ENCODE measurements at regions not wholly inside any gene's neighbourhood (a gene's known extent, or its start where the extent isn't known, plus 50 kb on each side); places are given as distances from the start of the nearest gene placed in this dataset.

DNA sequence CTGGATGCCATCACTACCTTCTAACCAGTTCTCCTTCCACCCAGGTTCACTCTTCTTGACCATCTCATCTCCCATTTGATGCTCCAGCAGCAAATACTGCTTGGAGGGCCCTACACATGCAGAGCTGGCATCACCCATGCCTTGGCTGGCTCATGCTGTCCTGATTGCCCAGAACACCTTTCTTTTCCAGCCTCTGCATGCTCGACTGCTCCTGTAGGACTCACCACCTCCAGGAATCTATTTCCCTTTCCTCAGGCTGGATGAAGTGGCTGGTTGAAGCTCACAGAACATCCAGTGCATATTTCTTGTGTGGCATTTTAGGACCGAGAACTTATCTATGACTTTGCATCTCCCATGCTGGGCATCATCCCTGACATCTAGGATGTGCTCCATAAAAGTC lies 148.3 kb downstream of the CPEB2 start:
- no peak overlapping the region for H3K27ac Mint-ChIP-seq

DNA sequence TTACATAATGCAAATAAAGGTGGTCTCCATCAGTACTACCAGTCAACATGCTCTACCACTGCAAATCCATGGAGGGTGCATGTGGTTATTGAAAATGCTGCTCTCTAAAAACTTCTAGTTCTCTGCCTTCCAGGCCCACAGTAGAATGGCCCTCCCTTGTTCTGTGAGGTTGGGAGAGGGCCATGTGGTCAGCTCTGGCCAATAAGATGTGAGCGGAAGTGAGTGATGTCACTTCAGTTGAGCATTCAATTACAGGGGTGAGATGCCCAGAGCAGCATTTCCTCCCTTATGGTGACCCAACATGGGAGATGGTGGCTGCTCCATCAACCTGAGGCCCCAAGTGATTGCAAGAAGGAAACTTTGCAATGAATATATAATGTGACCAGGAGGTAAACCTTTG lies 148.8 kb downstream of the CPEB2 start:
- peaks cover 2% of the 10 kb centered on the region for H3K4me1 Mint-ChIP-seq
- no peak for DNase-seq (ENCODE audit: low spot score in 2 of 2)
- peaks cover 3% of the 10 kb centered on the region for H3K27me3 Mint-ChIP-seq
- no peaks in the 10 kb centered on the region for H3K36me3 Mint-ChIP-seq
- no peak for ATAC-seq (ENCODE audit: low read depth)
- H3K9me3 Mint-ChIP-seq = no peaks in the 10 kb centered on the region
- H3K27ac Mint-ChIP-seq = no peak overlapping the region
- H3K4me3 Mint-ChIP-seq = no peak overlapping the region

More for the DNA sequence above, 148.3 kb downstream of the CPEB2 start:
- Mint-ChIP-seq H3K9me3 (no peaks in the 10 kb centered on the region), H3K4me1 (peaks cover 2% of the 10 kb centered on the region), H3K36me3 (no peaks in the 10 kb centered on the region), H3K4me3 (no peak overlapping the region), H3K27me3 (peaks cover 3% of the 10 kb centered on the region)
- DNase-seq (ENCODE audit: low spot score in 2 of 2) (no peak), ATAC-seq (ENCODE audit: low read depth) (no peak)

DNA sequence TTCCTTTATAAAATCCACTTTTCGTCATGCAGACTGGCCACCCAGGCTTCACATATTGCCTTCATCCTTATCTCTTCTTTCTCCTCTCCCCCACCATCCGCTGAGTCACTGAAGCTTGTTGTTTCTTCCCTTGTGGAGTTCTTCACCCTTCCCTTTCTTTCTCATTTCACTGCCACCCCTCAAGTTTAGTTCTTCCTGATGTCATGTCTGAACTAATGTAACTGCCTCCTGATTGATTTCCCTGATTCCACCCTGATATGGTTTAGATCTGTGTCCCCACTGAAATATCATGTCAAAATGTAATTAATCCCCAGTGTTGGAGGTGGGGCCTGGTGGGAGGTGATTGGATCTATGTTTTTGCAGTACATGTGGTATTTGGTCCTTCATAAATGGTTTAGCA lies 151.4 kb downstream of the CPEB2 start:
- DNase-seq (ENCODE audit: low spot score in 2 of 2) (no peak), ATAC-seq (ENCODE audit: low read depth) (no peak)
- H3K27ac Mint-ChIP-seq = no peak overlapping the region
- peaks cover 4% of the 10 kb centered on the region for H3K9me3 Mint-ChIP-seq
- H3K4me3 Mint-ChIP-seq = no peak overlapping the region
- no peaks in the 10 kb centered on the region for H3K36me3 Mint-ChIP-seq
- peaks cover 2% of the 10 kb centered on the region for H3K4me1 Mint-ChIP-seq
- no peaks in the 10 kb centered on the region for H3K27me3 Mint-ChIP-seq

DNA sequence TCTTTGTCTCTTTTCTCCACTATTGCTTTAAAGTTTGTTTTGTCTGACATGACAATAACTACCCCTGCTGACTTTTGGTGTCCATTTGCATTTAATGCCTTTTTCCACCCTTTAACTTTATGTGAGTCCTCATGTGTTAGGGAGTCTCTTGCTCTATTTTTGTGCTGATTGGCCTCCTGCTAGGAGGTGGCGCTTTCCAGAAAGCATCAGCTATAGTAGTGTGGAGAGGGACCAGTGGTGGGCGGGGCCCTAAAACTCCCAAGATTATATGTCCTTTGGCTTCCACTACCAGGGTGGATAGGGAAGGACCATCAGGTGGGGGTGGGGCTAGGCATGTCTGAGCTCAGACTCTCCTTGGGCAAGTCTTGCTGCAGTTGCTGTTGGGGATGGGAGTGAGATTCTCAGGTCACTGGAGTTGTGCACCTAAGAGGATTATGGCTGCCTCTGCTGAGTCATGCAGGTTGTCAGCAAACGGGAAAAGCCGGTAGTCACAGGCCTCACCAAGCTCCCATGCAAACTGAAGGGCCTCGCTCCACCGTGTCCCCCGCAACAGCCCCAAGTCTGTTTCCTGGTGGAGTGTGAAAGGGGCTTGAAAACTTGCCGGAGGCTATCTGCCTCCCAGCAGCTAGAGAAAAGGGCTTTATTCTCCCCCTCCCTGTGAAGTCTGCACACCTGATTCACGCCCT lies 156.3 kb downstream of the CPEB2 start:
- Mint-ChIP-seq H3K9me3 (peaks cover 4% of the 10 kb centered on the region), H3K27ac (no peak overlapping the region), H3K27me3 (peaks cover 4% of the 10 kb centered on the region), H3K36me3 (no peaks in the 10 kb centered on the region), H3K4me3 (no peak overlapping the region), H3K4me1 (peaks cover 2% of the 10 kb centered on the region)
- DNase-seq (ENCODE audit: low spot score in 2 of 2) (no peak), ATAC-seq (ENCODE audit: low read depth) (no peak)

DNA sequence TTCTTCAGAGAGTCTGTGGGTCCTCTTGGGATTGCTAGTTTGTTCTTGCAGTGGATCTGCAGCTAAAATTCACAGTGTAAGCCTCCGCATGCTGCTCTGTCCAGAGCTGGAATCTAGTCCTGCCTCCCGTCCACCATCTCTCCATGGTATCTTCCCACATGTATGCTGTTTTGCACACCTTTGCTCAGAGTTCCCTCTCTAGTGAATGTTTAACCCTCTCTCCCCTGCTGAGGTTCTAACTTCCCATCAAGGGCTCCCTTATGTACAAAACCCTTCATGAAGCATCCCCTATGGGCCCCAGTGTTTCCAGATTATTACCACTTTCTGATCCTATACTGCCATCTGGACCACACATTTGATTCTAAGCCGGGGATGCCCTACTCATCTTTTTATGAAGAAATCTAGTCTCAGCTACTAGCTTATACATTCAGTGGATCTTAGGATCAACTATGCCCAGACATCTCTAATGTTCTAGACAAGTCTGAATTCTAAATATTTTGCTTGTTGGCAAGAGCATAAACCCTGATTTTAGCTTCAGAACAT lies 157.3 kb downstream of the CPEB2 start:
- no peak for DNase-seq (ENCODE audit: low spot score in 2 of 2)
- H3K36me3 Mint-ChIP-seq = no peaks in the 10 kb centered on the region
- peaks cover 2% of the 10 kb centered on the region for H3K4me1 Mint-ChIP-seq
- ATAC-seq (ENCODE audit: low read depth) = no peak
- no peak overlapping the region for H3K4me3 Mint-ChIP-seq
- peaks cover 4% of the 10 kb centered on the region for H3K27me3 Mint-ChIP-seq
- no peak overlapping the region for H3K27ac Mint-ChIP-seq
- H3K9me3 Mint-ChIP-seq = peaks cover 4% of the 10 kb centered on the region

DNA sequence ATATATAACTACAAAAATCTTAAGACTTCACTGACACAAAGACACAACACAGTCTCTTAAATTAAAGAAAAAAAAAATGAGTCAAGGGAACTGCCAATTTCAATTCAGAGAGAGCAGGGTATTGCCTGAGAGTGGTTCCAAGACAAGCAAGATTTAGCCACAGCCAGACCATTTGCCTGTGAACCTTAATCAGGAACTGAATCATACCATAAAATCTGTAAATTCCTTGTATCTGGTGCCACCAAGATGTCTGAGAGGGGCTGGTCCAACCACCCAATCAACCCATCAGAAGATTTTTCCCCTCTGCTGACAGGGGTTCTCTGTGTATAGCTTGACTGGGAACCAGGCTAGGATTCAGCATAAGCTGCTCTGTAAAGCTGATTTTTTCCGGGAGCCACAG lies 159.2 kb downstream of the CPEB2 start:
- Mint-ChIP-seq H3K9me3 (peaks cover 4% of the 10 kb centered on the region), H3K27ac (no peak overlapping the region), H3K36me3 (no peaks in the 10 kb centered on the region), H3K4me3 (no peak overlapping the region), H3K4me1 (peaks cover 2% of the 10 kb centered on the region), H3K27me3 (peaks cover 4% of the 10 kb centered on the region)
- no peak for ATAC-seq (ENCODE audit: low read depth)
- no peak for DNase-seq (ENCODE audit: low spot score in 2 of 2)

DNA sequence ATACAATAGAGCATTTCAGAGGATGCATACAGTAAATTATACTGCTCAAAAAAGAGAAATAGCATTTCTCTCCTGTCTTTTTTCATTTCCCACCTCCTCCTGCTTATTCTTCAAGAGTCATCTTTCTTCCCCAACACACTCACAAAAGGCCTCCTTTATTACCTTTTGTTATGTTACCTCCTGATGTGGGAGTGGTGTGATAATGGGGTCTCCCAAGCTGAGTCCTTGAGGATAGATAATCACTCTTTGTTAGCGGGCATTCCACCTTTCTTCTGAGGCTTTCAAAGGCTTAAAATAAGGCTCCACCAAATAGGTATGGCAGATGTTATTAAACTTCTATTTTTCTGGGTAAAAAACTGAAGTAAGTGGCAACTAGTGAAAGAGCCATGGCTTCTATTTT lies 159.8 kb downstream of the CPEB2 start:
- ATAC-seq (ENCODE audit: low read depth) (no peak), DNase-seq (ENCODE audit: low spot score in 2 of 2) (no peak)
- Mint-ChIP-seq H3K36me3 (no peaks in the 10 kb centered on the region), H3K9me3 (peaks cover 2% of the 10 kb centered on the region), H3K27me3 (peaks cover 4% of the 10 kb centered on the region), H3K27ac (no peak overlapping the region), H3K4me3 (no peak overlapping the region), H3K4me1 (peaks cover 2% of the 10 kb centered on the region)

DNA sequence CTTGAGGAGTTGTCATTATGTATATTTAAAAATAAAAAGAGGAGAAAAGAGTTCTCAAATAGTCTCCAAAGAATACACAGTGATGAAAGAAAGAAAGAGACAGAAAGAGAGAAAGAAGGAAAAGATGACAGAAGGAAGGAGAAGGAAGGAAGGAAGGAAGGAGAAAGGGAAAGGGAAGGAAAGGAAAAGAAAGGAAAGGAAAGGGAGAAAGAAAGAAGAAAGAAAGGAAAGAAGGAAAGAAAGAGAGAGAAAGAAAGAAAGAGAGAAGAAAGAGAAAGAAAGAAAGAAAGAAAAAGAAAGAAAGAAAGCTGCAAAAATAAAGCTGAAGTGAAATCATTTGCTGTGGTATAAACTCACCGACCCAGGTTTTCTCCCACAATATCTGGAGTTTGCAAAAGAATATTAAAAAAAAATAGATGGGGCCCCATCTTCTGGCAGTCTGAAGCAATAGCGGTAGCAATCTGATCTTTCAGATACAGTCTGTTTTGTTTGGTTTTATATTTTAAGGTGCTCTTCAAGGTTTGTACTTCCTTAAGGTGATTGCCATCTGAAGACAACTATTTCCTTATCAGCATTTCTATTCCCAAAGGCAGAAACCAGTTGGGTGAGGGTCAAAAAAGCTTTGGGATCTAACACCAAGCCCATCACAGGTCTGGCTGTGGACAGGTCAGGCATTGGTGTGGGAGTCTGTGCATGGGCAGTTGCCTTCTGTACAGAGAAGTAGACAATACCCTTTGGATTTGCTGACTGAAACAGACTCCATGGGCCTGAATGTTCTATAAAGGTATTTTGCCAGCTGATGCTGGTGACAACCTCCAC lies 160.4 kb downstream of the CPEB2 start:
- DNase-seq (ENCODE audit: low spot score in 2 of 2) = no peak
- H3K9me3 Mint-ChIP-seq = no peaks in the 10 kb centered on the region
- peaks cover 4% of the 10 kb centered on the region for H3K27me3 Mint-ChIP-seq

DNA sequence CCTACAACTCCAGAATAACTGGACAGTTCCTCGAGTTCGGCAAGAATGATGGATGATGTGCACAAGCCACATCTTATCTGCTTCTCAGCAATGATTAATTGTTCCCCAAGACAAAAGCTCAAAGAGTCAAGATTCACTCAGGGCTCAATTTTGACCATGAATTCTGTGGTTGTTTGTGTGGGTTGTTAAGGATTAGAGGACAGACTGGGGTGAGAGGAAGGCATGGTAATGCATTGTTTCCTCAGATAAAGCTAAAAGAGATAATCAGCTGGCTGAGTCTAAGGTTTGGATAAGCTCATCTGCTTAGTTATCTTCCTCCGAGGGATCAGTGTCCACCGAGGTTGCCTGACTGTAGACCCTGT lies 161.0 kb downstream of the CPEB2 start:
- H3K9me3 Mint-ChIP-seq = no peaks in the 10 kb centered on the region

More for the DNA sequence above, 160.4 kb downstream of the CPEB2 start:
- H3K27ac Mint-ChIP-seq = no peak overlapping the region
- no peaks in the 10 kb centered on the region for H3K36me3 Mint-ChIP-seq
- H3K4me1 Mint-ChIP-seq = peaks cover 2% of the 10 kb centered on the region
- H3K4me3 Mint-ChIP-seq = no peak overlapping the region
- no peak for ATAC-seq (ENCODE audit: low read depth)

DNA sequence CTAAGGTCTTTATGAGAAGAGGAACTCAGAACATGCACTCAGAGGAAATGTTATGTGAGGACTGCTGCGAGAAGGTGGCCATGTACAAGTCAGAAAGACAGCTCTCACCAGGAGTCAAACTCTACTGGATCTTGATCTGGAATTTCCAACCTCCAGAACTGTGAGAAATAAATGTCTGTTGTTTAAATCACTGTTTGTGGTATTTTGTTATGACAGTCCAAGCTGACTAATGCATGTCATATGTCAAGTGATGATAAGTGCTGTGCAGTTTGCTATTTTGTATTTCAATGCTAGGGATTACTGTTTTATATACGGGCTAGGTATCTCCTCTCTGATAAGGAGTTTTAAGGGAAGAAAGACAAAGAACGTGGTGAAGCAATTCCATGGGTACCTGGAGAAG lies 162.3 kb downstream of the CPEB2 start:
- no peaks in the 10 kb centered on the region for H3K9me3 Mint-ChIP-seq
- no peak overlapping the region for H3K27ac Mint-ChIP-seq
- no peaks in the 10 kb centered on the region for H3K36me3 Mint-ChIP-seq
- H3K4me3 Mint-ChIP-seq = no peak overlapping the region
- H3K4me1 Mint-ChIP-seq = peaks cover 2% of the 10 kb centered on the region
- ATAC-seq (ENCODE audit: low read depth) = no peak
- DNase-seq (ENCODE audit: low spot score in 2 of 2) = no peak
- peaks cover 4% of the 10 kb centered on the region for H3K27me3 Mint-ChIP-seq

More for the DNA sequence above, 161.0 kb downstream of the CPEB2 start:
- H3K4me1 Mint-ChIP-seq = peaks cover 2% of the 10 kb centered on the region
- H3K27ac Mint-ChIP-seq = no peak overlapping the region
- H3K36me3 Mint-ChIP-seq = no peaks in the 10 kb centered on the region
- DNase-seq (ENCODE audit: low spot score in 2 of 2) = no peak
- peaks cover 4% of the 10 kb centered on the region for H3K27me3 Mint-ChIP-seq
- no peak overlapping the region for H3K4me3 Mint-ChIP-seq
- ATAC-seq (ENCODE audit: low read depth) = no peak

DNA sequence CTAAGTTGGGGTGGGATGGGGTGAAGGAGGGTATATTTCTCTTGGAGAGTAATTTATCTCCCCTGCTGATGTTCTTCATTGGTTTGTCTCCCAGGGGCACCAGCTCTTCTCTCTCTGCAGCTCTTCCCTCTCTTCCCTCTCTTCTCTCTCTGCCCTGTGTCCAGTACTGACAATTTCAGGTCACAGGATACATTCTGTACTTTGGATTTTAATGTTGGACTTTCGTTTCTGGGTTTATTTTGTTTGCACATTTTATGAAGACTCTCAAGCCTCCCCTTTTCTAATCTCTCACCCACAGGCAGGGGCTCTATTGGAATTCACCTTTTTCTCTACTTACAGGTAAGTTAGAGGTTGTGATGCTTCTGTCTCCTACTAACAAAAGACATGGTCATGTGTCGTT lies 165.5 kb downstream of the CPEB2 start:
- Mint-ChIP-seq H3K4me1 (no peaks in the 10 kb centered on the region), H3K27ac (no peak overlapping the region), H3K27me3 (no peaks in the 10 kb centered on the region), H3K36me3 (peaks cover 7% of the 10 kb centered on the region), H3K9me3 (peaks cover 2% of the 10 kb centered on the region), H3K4me3 (no peak overlapping the region)
- DNase-seq (ENCODE audit: low spot score in 2 of 2) (no peak), ATAC-seq (ENCODE audit: low read depth) (no peak)

DNA sequence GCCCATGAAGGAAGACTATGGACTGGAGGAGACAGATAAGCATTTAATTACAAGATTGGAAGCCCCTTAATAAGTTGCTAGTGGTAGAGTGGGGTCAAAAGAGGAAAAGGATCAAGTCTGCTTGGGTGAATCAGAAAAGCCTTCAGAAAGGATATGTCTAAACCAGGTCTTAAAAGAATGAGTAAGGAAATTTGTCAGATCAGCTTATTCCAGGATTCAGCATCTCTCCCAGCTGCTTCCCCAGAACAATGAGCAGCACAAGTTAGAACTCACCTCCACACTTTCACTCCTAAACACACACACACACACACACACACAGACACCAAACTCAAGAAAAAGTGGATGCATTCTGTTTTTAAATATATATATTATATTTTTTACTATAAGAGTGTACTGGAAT lies 166.5 kb downstream of the CPEB2 start:
- no peak for DNase-seq (ENCODE audit: low spot score in 2 of 2)
- Mint-ChIP-seq H3K27ac (no peak overlapping the region), H3K9me3 (peaks cover 2% of the 10 kb centered on the region), H3K36me3 (peaks cover 7% of the 10 kb centered on the region), H3K27me3 (peaks cover 1% of the 10 kb centered on the region), H3K4me1 (no peaks in the 10 kb centered on the region), H3K4me3 (no peak overlapping the region)
- no peak for ATAC-seq (ENCODE audit: low read depth)

DNA sequence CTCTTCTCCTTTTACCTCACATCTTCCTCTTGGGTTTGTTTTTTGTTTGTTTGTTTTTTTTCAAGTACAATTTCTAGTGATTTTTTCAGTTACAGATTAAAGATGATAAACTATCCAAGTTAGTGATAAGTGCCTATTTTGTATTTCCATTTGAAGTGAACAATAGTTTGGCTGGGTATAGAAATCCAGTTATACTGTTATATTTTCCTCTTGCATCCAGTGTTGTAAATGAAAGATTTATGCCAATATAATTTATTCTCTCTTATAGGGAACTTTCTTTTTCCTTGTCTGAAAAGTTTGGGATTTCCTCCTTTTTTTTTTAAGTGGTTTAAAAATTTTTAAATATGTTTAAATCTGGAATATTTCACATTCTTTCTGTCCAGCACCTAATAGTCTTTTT lies 169.4 kb downstream of the CPEB2 start:
- Mint-ChIP-seq H3K4me1 (no peaks in the 10 kb centered on the region), H3K27me3 (peaks cover 3% of the 10 kb centered on the region), H3K9me3 (peaks cover 2% of the 10 kb centered on the region), H3K27ac (no peak overlapping the region), H3K4me3 (no peak overlapping the region), H3K36me3 (peaks cover 7% of the 10 kb centered on the region)
- ATAC-seq (ENCODE audit: low read depth) (no peak), DNase-seq (ENCODE audit: low spot score in 2 of 2) (no peak)

DNA sequence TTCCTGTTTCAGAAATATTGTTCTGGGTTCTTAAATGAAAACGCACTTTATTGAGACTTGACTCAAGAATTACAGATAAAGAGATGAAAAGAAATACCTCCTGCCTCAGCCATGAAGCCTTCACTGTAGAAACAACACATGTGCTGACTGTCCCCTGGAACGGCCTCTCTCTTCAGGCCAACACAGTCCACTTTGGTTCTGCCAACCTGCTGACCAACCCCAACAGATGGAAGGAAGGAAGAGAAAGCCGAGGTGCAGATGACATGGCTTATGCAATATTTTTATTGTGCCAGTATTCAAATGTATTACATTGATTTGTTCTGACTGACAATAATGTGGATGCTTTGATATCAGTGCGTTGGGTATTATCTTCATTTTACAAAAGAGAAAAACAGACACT lies 171.0 kb downstream of the CPEB2 start:
- DNase-seq (ENCODE audit: low spot score in 2 of 2) = no peak
- Mint-ChIP-seq H3K27me3 (peaks cover 3% of the 10 kb centered on the region), H3K36me3 (peaks cover 7% of the 10 kb centered on the region), H3K9me3 (peaks cover 2% of the 10 kb centered on the region), H3K4me3 (no peak overlapping the region), H3K27ac (no peak overlapping the region), H3K4me1 (no peaks in the 10 kb centered on the region)
- ATAC-seq (ENCODE audit: low read depth) = no peak
